H1 (cell line): ENCODE measurements at regions not wholly inside any gene's neighbourhood (a gene's known extent, or its start where the extent isn't known, plus 50 kb on each side); places are given as distances from the start of the nearest gene placed in this dataset.

Experiments used
- CTCF ChIA-PET: fragments of 300-600 bp; sonication (Branson Sonifier 250); formaldehyde crosslinking; loops from one replicate; lab custom pipeline; 2021; ENCODE audit not compliant: partially characterized antibody; lab: Charles Lee
- POLR2A ChIA-PET: fragments of 300-600 bp; sonication (Branson Sonifier 250); formaldehyde crosslinking; loops from one replicate; lab custom pipeline; 2021; ENCODE audit warnings: inconsistent platforms; ENCODE audit not compliant: partially characterized antibody; lab: Charles Lee
- DNase-seq, 2 experiments: peaks; one replicate each; pipeline versions ENCODE4 v3.0.0 to v3.0.0-alpha.2; 2010 to 2022; ENCODE audit warnings: low spot score in 2 of 2, low read depth in 1 of 2, mixed read lengths in 1 of 2
- FAIRE-seq: peaks from 2 replicates; lab custom pipeline; 2011; peaks lifted over from hg19 to GRCh38; lab: Jason Lieb, UNC
- H2AFZ ChIP-seq: 2 replicates; pipeline ENCODE4 v1.8.1; 2012; ENCODE audit warnings: low read length, inconsistent platforms
- H2AK5ac ChIP-seq: 2 replicates; pipeline ENCODE4 v1.6.1; 2013; ENCODE audit warnings: low read depth, low read length
- H2BK120ac ChIP-seq: replicated peaks from 2 replicates; pipeline ENCODE3; 2013; ENCODE audit warnings: low read depth, low read length, inconsistent platforms
- H2BK12ac ChIP-seq: 2 replicates; pipeline ENCODE4 v1.6.1; 2013; ENCODE audit warnings: low read depth, low read length
- H2BK15ac ChIP-seq: 2 replicates; pipeline ENCODE4 v1.6.1; 2013; ENCODE audit warnings: low read length
- H2BK20ac ChIP-seq: 2 replicates; pipeline ENCODE4 v1.6.1; 2013; ENCODE audit warnings: low read length
- H2BK5ac ChIP-seq: 2 replicates; pipeline ENCODE4 v1.6.1; 2013; ENCODE audit warnings: low read depth, low read length
- H3K14ac ChIP-seq: 2 replicates; pipeline ENCODE4 v1.6.1; 2013; ENCODE audit warnings: inconsistent platforms; ENCODE audit not compliant: insufficient read length
- H3K18ac ChIP-seq: 2 replicates; pipeline ENCODE4 v1.6.1; 2013; ENCODE audit warnings: low read length; ENCODE audit errors: extremely low read depth
- H3K23ac ChIP-seq: 2 replicates; pipeline ENCODE4 v1.6.1; 2013; ENCODE audit warnings: inconsistent platforms; ENCODE audit not compliant: insufficient read length
- H3K23me2 ChIP-seq: 2 replicates; pipeline ENCODE4 v1.6.1; 2013; ENCODE audit warnings: low read depth, low read length
- H3K27ac ChIP-seq: 2 replicates; pipeline ENCODE4 v1.6.1; 2011; ENCODE audit warnings: low read depth, low read length, inconsistent platforms
- H3K27me3 ChIP-seq, 4 experiments: replicated peaks in 1 of 4; 1 replicate in 1 of 4; 2 replicates in 3 of 4; pipeline versions ENCODE4 v1.6.1 to v1.8.1; 2011 to 2013; ENCODE audit warnings: low read length in 3 of 4, mild to moderate bottlenecking in 3 of 4, inconsistent platforms in 2 of 4, mixed read lengths in 2 of 4, moderate library complexity in 1 of 4; ENCODE audit not compliant: control insufficient read depth in 3 of 4, insufficient read depth in 3 of 4; ENCODE audit errors: extremely low read depth in 1 of 4
- H3K36me3 ChIP-seq, 4 experiments: 2 replicates each; pipeline versions ENCODE4 v1.6.1 to v1.8.1; 2011 to 2013; ENCODE audit warnings: mild to moderate bottlenecking in 4 of 4, low read length in 3 of 4, moderate library complexity in 2 of 4, control low read depth in 1 of 4, inconsistent platforms in 1 of 4; ENCODE audit not compliant: insufficient read depth in 4 of 4, control insufficient read depth in 2 of 4
- H3K4ac ChIP-seq: replicated peaks from 2 replicates; pipeline ENCODE3; 2013; ENCODE audit warnings: low read length, low read depth, mixed read lengths, inconsistent platforms; ENCODE audit not compliant: insufficient read length
- H3K4me1 ChIP-seq, 4 experiments: replicated peaks in 1 of 4; 1 replicate in 1 of 4; 2 replicates in 3 of 4; pipeline versions ENCODE4 v1.6.1 to v1.8.1; 2011 to 2013; ENCODE audit warnings: low read length in 3 of 4, inconsistent platforms in 2 of 4, mixed read lengths in 1 of 4; ENCODE audit not compliant: insufficient read depth in 4 of 4, control insufficient read depth in 3 of 4
- H3K4me2 ChIP-seq, 2 experiments: 2 replicates each; pipeline versions ENCODE4 v1.6.1 to v1.8.1; 2011 to 2013; ENCODE audit warnings: low read depth in 2 of 2, low read length in 2 of 2, control low read depth in 1 of 2, inconsistent platforms in 1 of 2, mild to moderate bottlenecking in 1 of 2; ENCODE audit not compliant: insufficient read depth in 1 of 2
- H3K4me3 ChIP-seq, 4 experiments: fragments of 200-600, 300-600 bp in 1 of 4; sonication (generic), shearing (Covaris generic), sonication (Bioruptor Twin) in 1 of 4; 2 replicates each; pipeline versions ENCODE4 v1.5.1 to v1.8.1; 2011 to 2016; ENCODE audit warnings: low read length in 4 of 4, low read depth in 3 of 4, control low read depth in 2 of 4, inconsistent platforms in 2 of 4, mild to moderate bottlenecking in 2 of 4, mixed read lengths in 1 of 4, moderate library complexity in 1 of 4; ENCODE audit not compliant: insufficient read depth in 2 of 4; ENCODE audit errors: extremely low read depth in 1 of 4
- H3K56ac ChIP-seq: replicated peaks from 2 replicates; pipeline ENCODE3; 2013; ENCODE audit warnings: low read depth, mild to moderate bottlenecking, mixed read lengths, low read length, inconsistent platforms; ENCODE audit not compliant: insufficient read length
- H3K79me1 ChIP-seq: 2 replicates; pipeline ENCODE4 v1.6.1; 2013; ENCODE audit warnings: low read depth, low read length, control low read depth
- H3K79me2 ChIP-seq, 2 experiments: 2 replicates each; pipeline versions ENCODE4 v1.6.1 to v1.8.1; 2012 to 2013; ENCODE audit warnings: low read length in 2 of 2, mild to moderate bottlenecking in 2 of 2, inconsistent platforms in 1 of 2; ENCODE audit not compliant: insufficient read depth in 2 of 2, control insufficient read depth in 1 of 2
- H3K9ac ChIP-seq, 4 experiments: replicated peaks in 1 of 4; 1 replicate in 1 of 4; 2 replicates in 3 of 4; pipeline versions ENCODE4 v1.6.1 to v1.8.1; 2011 to 2013; ENCODE audit warnings: low read depth in 3 of 4, low read length in 3 of 4, control low read depth in 2 of 4, mild to moderate bottlenecking in 2 of 4, moderate library complexity in 2 of 4, inconsistent platforms in 1 of 4; ENCODE audit errors: extremely low read depth in 1 of 4
- H3K9me3 ChIP-seq, 2 experiments: 2 replicates each; pipeline versions ENCODE4 v1.6.1 to v1.8.1; 2012 to 2013; ENCODE audit warnings: mild to moderate bottlenecking in 2 of 2, moderate library complexity in 2 of 2, control low read depth in 1 of 2, inconsistent platforms in 1 of 2, low read depth in 1 of 2, low read length in 1 of 2, mixed read lengths in 1 of 2; ENCODE audit not compliant: insufficient read depth in 2 of 2
- H4K20me1 ChIP-seq, 2 experiments: replicated peaks in 1 of 2; 2 replicates each; pipeline versions ENCODE3 to v1.8.1; 2011 to 2013; ENCODE audit warnings: inconsistent platforms in 2 of 2, low read length in 2 of 2, mild to moderate bottlenecking in 1 of 2; ENCODE audit not compliant: insufficient read depth in 2 of 2, control insufficient read depth in 1 of 2
- H4K5ac ChIP-seq: 2 replicates; pipeline ENCODE4 v1.6.1; 2013; ENCODE audit warnings: low read length, low read depth, mixed read lengths, inconsistent platforms; ENCODE audit not compliant: insufficient read length
- H4K8ac ChIP-seq: 2 replicates; pipeline ENCODE4 v1.8.0; 2013; ENCODE audit warnings: mild to moderate bottlenecking, moderate library complexity, low read length, inconsistent platforms; ENCODE audit not compliant: insufficient read depth; ENCODE audit errors: extremely low read depth
- H4K91ac ChIP-seq: replicated peaks from 2 replicates; pipeline ENCODE3; 2013; ENCODE audit warnings: low read length, mixed read lengths, inconsistent platforms; ENCODE audit not compliant: insufficient read length
- ASH2L ChIP-seq: fragments of 200-600, 300-600 bp; sonication (generic); IDR thresholded peaks from one replicate; pipeline ENCODE4 v1.7.1; 2017; ENCODE audit warnings: low read length
- CEBPB ChIP-seq: IDR thresholded peaks from 2 replicates; pipeline ENCODE4 v1.6.1; 2012; ENCODE audit warnings: low read depth, low read length
- CTBP2 ChIP-seq: IDR thresholded peaks from 2 replicates; pipeline ENCODE4 v1.7.0; 2011; ENCODE audit warnings: borderline replicate concordance, mild to moderate bottlenecking, moderate library complexity, mixed read lengths, low read length; ENCODE audit not compliant: insufficient read depth, insufficient read length
- E2F6 ChIP-seq: IDR thresholded peaks from 2 replicates; pipeline ENCODE4 v1.6.1; 2012; ENCODE audit warnings: inconsistent platforms
- EZH2 ChIP-seq: fragments of 200-600 bp; sonication (generic); IDR thresholded peaks from 2 replicates; pipeline ENCODE4 v1.7.1; 2012; ENCODE audit warnings: low read depth, mild to moderate bottlenecking, moderate library complexity, low read length, inconsistent platforms; ENCODE audit not compliant: severe bottlenecking
- FOSL1 ChIP-seq: IDR thresholded peaks from 2 replicates; pipeline ENCODE4 v1.6.1; 2011; ENCODE audit warnings: mild to moderate bottlenecking, low read depth, low read length, moderate library complexity; ENCODE audit not compliant: insufficient read depth
- GABPA ChIP-seq: IDR thresholded peaks from 2 replicates; pipeline ENCODE4 v1.6.1; 2011; ENCODE audit warnings: mild to moderate bottlenecking, low read length, moderate library complexity, borderline replicate concordance; ENCODE audit not compliant: insufficient read depth
- JUN ChIP-seq: IDR thresholded peaks from 2 replicates; pipeline ENCODE4 v1.6.1; 2011; ENCODE audit warnings: low read depth, mild to moderate bottlenecking, improper control_type of control experiment, low read length
- JUND ChIP-seq: IDR thresholded peaks from 2 replicates; pipeline ENCODE4 v1.6.1; 2011; ENCODE audit warnings: mild to moderate bottlenecking, improper control_type of control experiment, low read length
- POLR2AphosphoS5 ChIP-seq: IDR thresholded peaks from 2 replicates; pipeline ENCODE4 v1.6.1; 2011; ENCODE audit warnings: low read depth, low read length
- SIX5 ChIP-seq: IDR thresholded peaks from 2 replicates; pipeline ENCODE4 v1.6.1; 2011; ENCODE audit warnings: mild to moderate bottlenecking, low read depth, low read length
- SP4 ChIP-seq: IDR thresholded peaks from 2 replicates; pipeline ENCODE4 v1.6.1; 2012; ENCODE audit warnings: low read length, inconsistent platforms
- WGBS, 2 experiments: shearing (Covaris generic) in 1 of 2; methylation state at CpG; one replicate each; pipeline versions ENCODE4 v1.1.6 to v1.1.7; 2013 to 2015; ENCODE audit warnings: low lambda C conversion rate in 2 of 2, mixed read lengths in 2 of 2, inconsistent platforms in 1 of 2, low coverage in 1 of 2, missing lambda C conversion rate in 1 of 2; ENCODE audit not compliant: insufficient replicate concordance in 2 of 2, insufficient coverage in 1 of 2, insufficient read length in 1 of 2; ENCODE audit errors: extremely low coverage in 1 of 2, missing lambda C conversion rate in 1 of 2; 5-methylcytosine and 5-hydroxymethylcytosine counted together

- H3K23me2 ChIP-seq, result no peaks in the 10 kb centered on the region
- POLR2A ChIA-PET, result no interaction called here
- no peak overlapping the region for H2AFZ ChIP-seq
- H3K9ac ChIP-seq, result no peak overlapping the region
- H2AK5ac ChIP-seq, result no peak overlapping the region
- no peak overlapping the region for H2BK120ac ChIP-seq
- no peaks in the 10 kb centered on the region for H3K79me2 ChIP-seq
- H3K4me1 ChIP-seq, result no peaks in the 10 kb centered on the region
- no peak overlapping the region for H4K91ac ChIP-seq
- FAIRE-seq (no peak), DNase-seq (no peak)
- CTCF ChIA-PET, result interaction anchor here (1.0 kb wide), 1 partner anchor 18 kb away, joined by 3 read pairs; no protein-coding TSS in a partner anchor
- H3K56ac ChIP-seq, result no peak overlapping the region
- H3K27ac ChIP-seq, result no peak overlapping the region
- no peaks in the 10 kb centered on the region for H3K36me3 ChIP-seq
- no peak overlapping the region for H3K18ac ChIP-seq
- no peaks in the 10 kb centered on the region for H4K20me1 ChIP-seq
- H3K14ac ChIP-seq, result no peak overlapping the region
- H2BK15ac ChIP-seq, result no peak overlapping the region
- TF ChIP-seq ASH2L (no peak), SIX5 (no peak), JUN (no peak), JUND (no peak), POLR2AphosphoS5 (no peak), SP4 (no peak), EZH2 (no peak), GABPA (no peak), E2F6 (no peak), CTBP2 (no peak), CEBPB (no peak), FOSL1 (no peak)
- no peak overlapping the region for H3K4ac ChIP-seq
- no peaks in the 10 kb centered on the region for H3K27me3 ChIP-seq
- H3K79me1 ChIP-seq, result no peaks in the 10 kb centered on the region
- H2BK12ac ChIP-seq, result no peak overlapping the region
- 88% methylated on average over 2 of the region's 2 CpGs; no CpG with 5 or more reads in 1 of the 2 experiments for WGBS, 2 experiments
- no peaks in the 10 kb centered on the region; a peak in 1 of 4 replicates for H3K9me3 ChIP-seq
- H3K23ac ChIP-seq, result no peak overlapping the region
- no peak overlapping the region for H4K5ac ChIP-seq
- no peak overlapping the region for H2BK20ac ChIP-seq
- H3K4me2 ChIP-seq, result no peak overlapping the region
- no peak overlapping the region for H4K8ac ChIP-seq
- H2BK5ac ChIP-seq, result no peak overlapping the region
- H3K4me3 ChIP-seq, result no peak overlapping the region
Measured at GRCh38 chr4:100124715-100125114, 65.6 kb downstream of the DDIT4L start.
